ENCODE measurements at regions not wholly inside any gene's neighbourhood (a gene's known extent, or its start where the extent isn't known, plus 50 kb on each side); places are given as distances from the start of the nearest gene placed in this dataset.

DNA sequence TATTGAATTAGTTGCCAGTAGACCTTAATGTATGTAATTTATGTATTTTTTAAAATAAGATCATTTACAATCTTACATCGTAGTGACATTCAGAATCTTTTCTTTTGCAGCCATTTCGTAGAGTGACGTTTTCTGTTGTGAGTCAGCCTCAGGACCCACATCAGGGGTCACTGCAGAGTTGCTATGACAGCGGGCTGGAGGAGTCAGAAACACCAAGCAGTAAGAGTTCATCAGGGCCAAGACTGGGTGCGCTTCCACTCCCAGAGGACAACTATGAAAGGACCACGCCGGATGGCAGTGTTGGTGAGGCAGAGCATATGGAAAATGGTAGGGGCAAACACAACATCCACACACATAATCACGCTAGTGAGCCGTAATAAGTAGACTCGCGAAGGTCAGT, 199.9 kb downstream of the PCDH7 start:
- TF ChIP-seq, protein P1, sequence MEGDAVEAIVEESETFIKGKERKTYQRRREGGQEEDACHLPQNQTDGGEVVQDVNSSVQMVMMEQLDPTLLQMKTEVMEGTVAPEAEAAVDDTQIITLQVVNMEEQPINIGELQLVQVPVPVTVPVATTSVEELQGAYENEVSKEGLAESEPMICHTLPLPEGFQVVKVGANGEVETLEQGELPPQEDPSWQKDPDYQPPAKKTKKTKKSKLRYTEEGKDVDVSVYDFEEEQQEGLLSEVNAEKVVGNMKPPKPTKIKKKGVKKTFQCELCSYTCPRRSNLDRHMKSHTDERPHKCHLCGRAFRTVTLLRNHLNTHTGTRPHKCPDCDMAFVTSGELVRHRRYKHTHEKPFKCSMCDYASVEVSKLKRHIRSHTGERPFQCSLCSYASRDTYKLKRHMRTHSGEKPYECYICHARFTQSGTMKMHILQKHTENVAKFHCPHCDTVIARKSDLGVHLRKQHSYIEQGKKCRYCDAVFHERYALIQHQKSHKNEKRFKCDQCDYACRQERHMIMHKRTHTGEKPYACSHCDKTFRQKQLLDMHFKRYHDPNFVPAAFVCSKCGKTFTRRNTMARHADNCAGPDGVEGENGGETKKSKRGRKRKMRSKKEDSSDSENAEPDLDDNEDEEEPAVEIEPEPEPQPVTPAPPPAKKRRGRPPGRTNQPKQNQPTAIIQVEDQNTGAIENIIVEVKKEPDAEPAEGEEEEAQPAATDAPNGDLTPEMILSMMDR (IDR thresholded peaks at IDR 0.05): no peak
- TF ChIP-seq POLR2A (IDR thresholded peaks at IDR 0.05): no peak
